ENCODE measurements at regions not wholly inside any gene's neighbourhood (a gene's known extent, or its start where the extent isn't known, plus 50 kb on each side); places are given as distances from the start of the nearest gene placed in this dataset.
"Not testable (repeated sequence)": the region's sequence is repeated elsewhere in the genome, so short reads cannot be mapped to it uniquely, and the experiment has no call there.

DNA sequence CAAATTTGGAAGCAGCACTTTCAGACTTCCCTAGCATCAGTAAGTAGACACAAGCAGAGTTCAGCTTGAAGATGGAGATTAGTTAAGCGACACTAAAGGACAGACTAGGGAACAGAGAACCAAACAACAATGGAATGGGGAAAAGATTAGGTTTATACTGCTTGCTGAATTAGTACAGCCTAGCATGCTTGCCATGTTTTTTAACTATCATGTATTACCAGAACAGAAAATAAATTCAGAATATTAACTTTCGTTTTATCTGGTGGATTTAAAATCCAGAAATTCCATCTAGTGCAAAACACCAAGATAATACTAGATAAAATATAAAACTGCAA lies 451.5 kb upstream of the SLC10A2 start:
- no peak for DNase-seq

DNA sequence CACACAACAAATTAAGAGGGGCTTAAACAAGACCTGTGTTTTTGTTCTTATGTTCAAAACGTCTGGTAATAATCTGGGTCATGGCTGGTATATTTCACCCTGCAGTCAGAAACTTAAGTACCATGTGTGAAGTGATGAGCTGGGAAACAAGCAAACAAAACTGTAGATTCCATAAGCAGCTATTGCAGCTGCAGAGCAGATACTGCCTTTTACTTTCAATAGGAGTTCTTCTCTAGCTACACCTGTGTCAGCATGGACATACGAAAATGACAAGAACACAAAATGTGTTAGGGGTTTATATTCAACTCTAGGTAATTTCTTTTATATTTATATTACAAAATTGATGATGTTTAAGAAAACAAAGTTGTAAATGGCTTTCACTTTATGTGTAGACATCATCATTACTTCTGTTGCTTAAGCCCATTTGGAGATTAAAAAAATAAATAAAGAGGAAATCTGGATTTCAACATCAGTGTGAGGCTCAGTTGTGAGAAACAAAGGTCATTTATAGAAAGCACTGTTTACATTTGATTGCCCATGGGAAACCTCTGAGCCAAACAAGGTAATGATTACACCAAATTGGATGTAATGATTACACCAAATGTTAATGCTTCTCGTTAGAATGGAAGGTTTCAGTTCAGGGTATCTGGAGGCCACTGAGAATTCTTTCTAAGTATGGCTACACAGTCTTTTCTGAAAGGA lies 451.0 kb upstream of the SLC10A2 start:
- no peak for DNase-seq

DNA sequence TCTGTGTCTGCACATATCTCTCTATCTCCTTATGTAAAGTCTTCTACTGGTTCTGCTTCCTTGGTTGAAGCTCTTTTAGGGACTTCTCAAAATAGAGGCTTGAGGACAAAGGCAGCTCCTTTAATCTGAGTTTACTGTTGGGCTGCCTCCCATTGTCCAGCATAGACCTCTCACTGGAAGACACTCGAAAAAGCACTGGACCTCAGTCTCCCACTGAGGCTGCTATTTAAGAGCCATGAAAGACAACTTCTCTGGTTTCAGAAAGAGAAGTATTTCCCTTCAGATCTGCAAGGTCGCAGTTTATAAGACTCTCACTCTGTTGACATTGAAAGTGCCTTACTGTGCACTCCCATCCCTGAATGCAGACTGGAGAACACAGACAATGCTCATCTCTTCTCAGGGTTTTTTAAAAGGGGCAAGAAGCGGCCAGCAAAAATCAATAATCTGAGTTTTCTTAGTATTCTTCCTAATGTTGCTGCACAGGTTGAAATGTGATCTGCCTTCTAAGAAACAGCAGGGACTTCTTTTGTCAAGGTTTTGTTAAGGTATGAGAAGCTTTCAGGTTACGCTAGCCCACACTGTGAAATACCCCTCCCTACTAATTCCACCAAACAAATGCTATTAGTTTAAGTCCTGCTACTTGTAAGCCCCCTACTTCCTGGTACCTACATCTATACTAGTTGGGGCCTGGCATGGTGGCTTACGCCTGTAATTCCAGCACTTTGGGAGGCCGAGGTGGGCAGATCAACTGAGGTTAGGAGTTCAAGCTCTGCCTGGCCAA lies 450.0 kb upstream of the SLC10A2 start:
- no peak for DNase-seq

GRCh38 chr13:103515410-103515809 lies 449.2 kb upstream of the SLC10A2 start:
- DNase-seq: no peak

DNA sequence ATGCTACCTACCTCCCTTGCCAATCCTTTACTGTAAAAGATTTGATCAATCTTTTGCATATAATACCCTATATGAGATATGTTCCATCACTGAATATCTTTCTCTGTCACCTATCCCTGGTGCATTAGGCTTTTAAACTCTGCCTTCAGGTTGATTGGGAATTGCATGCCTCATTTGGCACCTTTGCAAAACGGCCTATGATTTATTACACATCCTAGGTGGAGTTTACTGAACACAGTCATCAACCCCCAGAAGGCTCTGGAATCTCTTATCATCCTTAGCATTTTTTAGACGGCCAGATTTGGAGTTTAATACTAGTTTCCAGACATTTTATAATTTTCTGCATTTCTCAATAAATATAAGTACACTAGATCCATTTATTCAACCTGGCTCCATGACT lies 448.4 kb upstream of the SLC10A2 start:
- DNase-seq: no peak

- no peak for DNase-seq
Observed at GRCh38 chr13:103514188-103514587, 448.0 kb upstream of the SLC10A2 start.

GRCh38 chr13:103510007-103510535 lies 443.9 kb upstream of the SLC10A2 start:
- DNase-seq: no peak

GRCh38 chr13:103497404-103497803 lies 431.2 kb upstream of the SLC10A2 start:
- DNase-seq: no peak

DNA sequence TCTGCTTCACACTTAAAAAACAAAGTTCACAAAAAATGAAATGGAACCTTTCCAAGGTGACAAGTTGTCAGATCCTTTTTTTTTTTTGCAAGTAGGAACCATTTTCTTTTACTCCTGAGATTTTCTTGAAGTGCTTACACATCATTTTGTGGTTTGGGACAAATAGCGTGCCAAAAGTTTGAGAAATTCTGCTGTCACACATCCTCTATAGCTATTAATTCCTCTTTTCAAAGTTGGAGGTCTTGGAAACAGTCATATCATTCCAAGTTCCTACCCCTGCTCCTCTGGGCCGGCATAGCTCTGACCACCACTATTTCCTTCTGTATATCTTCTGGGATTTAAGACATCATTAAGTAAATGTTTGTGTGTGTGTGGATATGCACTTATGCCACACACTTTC lies 421.6 kb upstream of the SLC10A2 start:
- DNase-seq: peak; percentile 10

GRCh38 chr13:103473081-103473480 lies 406.9 kb upstream of the SLC10A2 start:
- no peak for DNase-seq

DNA sequence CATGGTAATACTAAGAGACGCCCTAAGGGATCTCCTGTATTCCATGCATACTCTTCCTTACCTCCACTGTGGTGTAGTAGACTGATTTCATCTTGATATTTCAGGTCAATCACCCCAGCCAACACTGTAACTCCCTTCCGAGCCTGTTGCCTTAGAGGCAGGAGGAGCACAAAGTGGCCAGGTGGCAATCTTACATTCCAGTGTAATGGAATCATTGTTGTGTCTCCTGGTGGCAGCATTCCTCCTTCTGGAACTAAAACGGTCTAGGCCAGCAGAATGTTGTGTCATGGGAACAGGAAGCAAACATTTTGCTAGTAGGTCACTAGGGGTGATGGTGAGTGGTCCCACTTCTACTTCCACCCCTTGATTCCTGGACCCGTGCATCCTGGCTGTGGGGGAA lies 405.7 kb upstream of the SLC10A2 start:
- no peak for DNase-seq

- no peak for DNase-seq
Observed at GRCh38 chr13:103469771-103470170, 403.6 kb upstream of the SLC10A2 start.

DNA sequence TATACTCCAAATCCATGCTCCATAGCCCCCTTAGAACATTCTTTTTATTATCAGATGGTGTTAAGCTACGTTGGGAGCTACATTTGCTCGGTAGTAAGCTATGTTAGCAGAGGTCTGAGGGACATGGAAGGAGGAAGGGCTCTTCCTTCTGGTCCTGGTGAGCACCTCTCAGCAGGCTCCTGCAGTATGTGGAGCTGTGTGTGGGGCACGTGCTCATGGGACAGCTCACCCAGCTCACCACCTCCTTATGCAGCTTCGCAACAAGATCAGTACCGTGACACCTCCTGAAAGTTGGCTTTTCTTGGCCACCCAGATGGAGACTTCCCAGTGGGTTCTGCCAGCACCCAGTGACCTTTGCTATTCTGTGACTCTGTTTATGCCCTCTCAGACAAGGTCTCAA lies 400.5 kb upstream of the SLC10A2 start:
- no peak for DNase-seq

GRCh38 chr13:103460246-103460645 lies 394.0 kb upstream of the SLC10A2 start:
- DNase-seq: not testable (repeated sequence)

- not testable (repeated sequence) for DNase-seq
Observed at GRCh38 chr13:103457050-103457449, 390.8 kb upstream of the SLC10A2 start.

DNA sequence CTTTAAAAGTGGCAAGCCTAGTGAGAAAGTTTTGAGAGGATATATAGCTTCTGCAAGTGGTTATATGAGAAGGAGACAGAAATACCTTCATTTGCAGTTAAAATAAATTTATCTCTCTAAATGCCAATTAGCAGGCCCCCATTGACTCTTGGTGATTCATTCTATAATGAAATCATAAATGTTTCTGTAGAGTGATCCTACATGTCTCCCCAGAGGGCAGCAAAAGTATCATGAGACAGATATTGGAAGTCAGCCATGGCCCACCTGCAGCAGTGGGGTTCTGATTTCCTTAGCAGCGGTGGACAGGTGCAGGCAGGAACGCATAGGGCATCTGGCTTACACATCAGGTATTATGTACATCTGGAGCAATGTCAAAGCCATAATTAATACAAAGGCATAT lies 385.4 kb upstream of the SLC10A2 start:
- no peak for DNase-seq

- no peak for DNase-seq
Observed at GRCh38 chr13:103443604-103444003, 377.4 kb upstream of the SLC10A2 start.

GRCh38 chr13:103437651-103438050 lies 371.4 kb upstream of the SLC10A2 start:
- DNase-seq: no peak

GRCh38 chr13:103436057-103436654 lies 369.9 kb upstream of the SLC10A2 start:
- DNase-seq: no peak

DNA sequence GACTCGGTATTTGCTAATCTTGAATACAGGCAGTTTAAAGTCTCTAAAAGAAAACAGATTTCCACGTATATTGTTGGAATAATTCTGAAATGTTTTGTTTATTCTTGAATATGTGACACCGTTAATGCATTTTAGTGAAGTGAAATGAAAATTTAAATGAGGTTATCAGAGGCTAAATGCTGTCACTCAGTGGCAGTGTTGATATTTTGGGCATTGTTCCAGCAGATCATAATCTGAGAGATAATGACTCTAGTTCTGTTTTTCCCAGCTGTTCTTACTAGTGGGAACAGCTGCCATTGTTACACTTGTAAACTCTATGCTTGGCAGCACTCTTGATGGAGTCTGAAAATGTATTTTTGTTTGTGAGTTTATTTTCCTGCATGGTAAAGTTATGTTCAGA lies 365.6 kb upstream of the SLC10A2 start:
- no peak for DNase-seq

DNA sequence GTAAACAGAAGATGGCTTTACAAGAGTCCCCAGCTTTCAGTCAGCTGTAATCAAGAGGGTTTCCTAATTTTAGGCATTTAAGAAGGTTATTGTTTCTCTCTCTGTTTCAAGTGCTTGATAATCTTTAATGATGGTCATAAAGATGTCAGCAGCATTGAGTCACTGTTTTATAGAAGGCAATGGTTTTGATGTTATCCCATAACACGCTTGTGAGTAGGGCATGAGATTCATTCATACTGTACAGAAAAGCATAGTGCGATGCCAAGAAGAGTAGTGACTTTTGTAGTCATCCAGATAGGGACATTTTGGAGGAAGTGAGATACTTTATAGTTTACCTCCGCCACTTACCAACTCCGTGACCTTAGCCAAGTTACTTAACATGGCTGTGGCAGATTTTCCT lies 364.2 kb upstream of the SLC10A2 start:
- DNase-seq: no peak

DNA sequence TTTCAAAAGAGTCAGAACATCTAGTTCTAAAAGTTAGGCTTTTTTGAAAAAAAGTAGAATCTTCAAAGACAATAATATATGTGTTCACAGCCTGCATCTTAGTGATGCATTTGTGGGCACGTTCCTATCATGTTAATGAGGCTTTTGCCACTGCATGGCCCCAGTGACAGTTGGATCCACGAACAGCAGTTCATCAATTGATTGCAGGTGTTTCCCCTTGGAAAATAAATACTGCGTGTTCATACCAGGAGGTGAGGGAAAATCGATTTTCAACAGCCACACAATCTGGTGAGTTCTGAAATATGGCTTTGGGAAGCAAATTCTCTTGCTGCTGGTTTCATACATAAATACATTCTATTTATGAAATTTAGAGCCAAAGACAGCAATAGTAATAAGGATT lies 343.8 kb upstream of the SLC10A2 start:
- no peak for DNase-seq

DNA sequence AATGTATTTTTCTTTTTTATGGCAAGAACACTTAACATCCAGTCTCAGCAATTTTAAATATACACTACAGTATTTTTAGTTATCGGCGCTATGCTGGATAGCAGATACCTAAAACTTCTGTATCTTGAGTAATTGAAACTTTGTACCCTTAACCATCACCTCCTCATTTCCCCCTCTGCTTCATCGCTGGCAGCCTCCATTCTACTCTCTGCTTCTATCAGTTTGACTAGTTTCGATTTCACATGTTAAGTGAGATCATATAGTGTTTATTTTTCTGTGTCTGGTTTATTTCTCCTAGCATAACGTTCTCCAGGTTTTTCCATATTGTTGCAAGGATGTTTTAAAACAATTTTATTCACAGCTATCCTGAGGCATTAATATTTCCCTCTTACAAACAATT lies 340.8 kb upstream of the SLC10A2 start:
- no peak for DNase-seq

DNA sequence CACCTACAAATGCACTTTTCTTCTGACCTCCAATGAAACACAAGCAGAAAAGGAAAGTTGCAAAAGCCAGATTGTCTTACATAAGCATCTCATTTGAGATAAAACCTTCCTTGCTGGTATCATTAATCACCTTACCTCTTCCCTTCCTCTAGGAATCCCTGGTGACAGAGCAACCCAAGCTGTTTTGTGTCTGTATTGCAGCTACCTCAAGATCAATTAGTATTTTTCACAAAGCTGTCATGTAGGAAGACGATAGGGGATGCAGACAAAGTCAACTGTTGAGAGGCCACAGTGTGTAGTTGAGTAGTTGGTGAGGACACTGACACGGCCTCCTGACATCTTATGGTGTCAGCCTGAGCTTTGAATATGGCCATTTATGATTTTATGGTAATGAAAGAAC lies 339.1 kb upstream of the SLC10A2 start:
- DNase-seq: no peak

All from fibroblast of skin of right biceps (primary cell).